ENCODE measurements at regions not wholly inside any gene's neighbourhood (a gene's known extent, or its start where the extent isn't known, plus 50 kb on each side); places are given as distances from the start of the nearest gene placed in this dataset.

- no peaks in the 10 kb centered on the region for H3K36me3 ChIP-seq (ENCODE audit: insufficient read depth, low read length)
- no peak overlapping the region for H3K9ac ChIP-seq (ENCODE audit: low read length)
- no peak for TF ChIP-seq POLR2AphosphoS5 (IDR thresholded peaks at IDR 0.05)
- TF ChIP-seq RAD21 (conservative IDR thresholded peaks at IDR 0.05), result no peak
- no peak for TF ChIP-seq CTCF (IDR thresholded peaks at IDR 0.05; ENCODE audit: poor library complexity, severe bottlenecking)
- TF ChIP-seq EP300 (conservative IDR thresholded peaks at IDR 0.05; ENCODE audit: poor library complexity, severe bottlenecking), result no peak
- TF ChIP-seq EZH2 (IDR thresholded peaks at IDR 0.05; ENCODE audit: borderline replicate concordance, insufficient read depth, low read length, poor library complexity, severe bottlenecking), result no peak
- no peak for TF ChIP-seq MXI1 (conservative IDR thresholded peaks at IDR 0.05; ENCODE audit: poor library complexity, severe bottlenecking)
- TF ChIP-seq SMC3 (conservative IDR thresholded peaks at IDR 0.05; ENCODE audit: poor library complexity), result no peak
- no peak overlapping the region for H3K4me2 ChIP-seq (ENCODE audit: low read length)
- no peaks in the 10 kb centered on the region for H3K9me2 ChIP-seq (ENCODE audit: insufficient read depth, low read length)
- H3K9me3 ChIP-seq (ENCODE audit: low read length), result peaks cover 4% of the 10 kb centered on the region
- no peaks in the 10 kb centered on the region for H3F3A ChIP-seq (ENCODE audit: insufficient read depth, low read length, poor library complexity, severe bottlenecking)
- no peaks in the 10 kb centered on the region for H3K79me2 ChIP-seq (replicated peaks; ENCODE audit: insufficient read depth, low read length)
- H3K4me3 ChIP-seq (ENCODE audit: low read length), result no peak overlapping the region
- H3K27ac ChIP-seq (ENCODE audit: low read length), result no peak overlapping the region
- no peaks in the 10 kb centered on the region for H4K20me1 ChIP-seq (ENCODE audit: insufficient read depth)
- no peak overlapping the region for H2AFZ ChIP-seq (ENCODE audit: low read depth, low read length)
- H3K27me3 ChIP-seq (ENCODE audit: insufficient read depth, low read depth, low read length), result no peaks in the 10 kb centered on the region
Observed at GRCh38 chr2:234858790-234859329, 93.0 kb upstream of the SH3BP4 start.

GRCh38 chr2:234858145-234858544 lies 93.7 kb upstream of the SH3BP4 start:
- Histone ChIP-seq H3K36me3 (ENCODE audit: insufficient read depth, low read length) (no peaks in the 10 kb centered on the region), H3K4me3 (ENCODE audit: low read length) (no peak overlapping the region), H3K27ac (ENCODE audit: low read length) (no peak overlapping the region), H4K20me1 (ENCODE audit: insufficient read depth) (no peaks in the 10 kb centered on the region), H3K4me2 (ENCODE audit: low read length) (no peak overlapping the region), H3K9me2 (ENCODE audit: insufficient read depth, low read length) (no peaks in the 10 kb centered on the region), H3K9me3 (ENCODE audit: low read length) (peaks cover 4% of the 10 kb centered on the region), H3F3A (ENCODE audit: insufficient read depth, low read length, poor library complexity, severe bottlenecking) (no peaks in the 10 kb centered on the region), H2AFZ (ENCODE audit: low read depth, low read length) (no peak overlapping the region), H3K9ac (ENCODE audit: low read length) (no peak overlapping the region), H3K27me3 (ENCODE audit: insufficient read depth, low read depth, low read length) (no peaks in the 10 kb centered on the region), H3K79me2 (replicated peaks; ENCODE audit: insufficient read depth, low read length) (no peaks in the 10 kb centered on the region)
- TF ChIP-seq POLR2AphosphoS5 (IDR thresholded peaks at IDR 0.05) (no peak), RAD21 (conservative IDR thresholded peaks at IDR 0.05) (no peak), SMC3 (conservative IDR thresholded peaks at IDR 0.05; ENCODE audit: poor library complexity) (no peak), MXI1 (conservative IDR thresholded peaks at IDR 0.05; ENCODE audit: poor library complexity, severe bottlenecking) (no peak), CTCF (IDR thresholded peaks at IDR 0.05; ENCODE audit: poor library complexity, severe bottlenecking) (no peak), EZH2 (IDR thresholded peaks at IDR 0.05; ENCODE audit: borderline replicate concordance, insufficient read depth, low read length, poor library complexity, severe bottlenecking) (no peak), REST (IDR thresholded peaks at IDR 0.05; ENCODE audit: borderline replicate concordance) (no peak), TAF1 (IDR thresholded peaks at IDR 0.05; ENCODE audit: low read depth) (no peak), EP300 (conservative IDR thresholded peaks at IDR 0.05; ENCODE audit: poor library complexity, severe bottlenecking) (no peak)
